ENCODE measurements at regions not wholly inside any gene's neighbourhood (a gene's known extent, or its start where the extent isn't known, plus 50 kb on each side); places are given as distances from the start of the nearest gene placed in this dataset.

DNA sequence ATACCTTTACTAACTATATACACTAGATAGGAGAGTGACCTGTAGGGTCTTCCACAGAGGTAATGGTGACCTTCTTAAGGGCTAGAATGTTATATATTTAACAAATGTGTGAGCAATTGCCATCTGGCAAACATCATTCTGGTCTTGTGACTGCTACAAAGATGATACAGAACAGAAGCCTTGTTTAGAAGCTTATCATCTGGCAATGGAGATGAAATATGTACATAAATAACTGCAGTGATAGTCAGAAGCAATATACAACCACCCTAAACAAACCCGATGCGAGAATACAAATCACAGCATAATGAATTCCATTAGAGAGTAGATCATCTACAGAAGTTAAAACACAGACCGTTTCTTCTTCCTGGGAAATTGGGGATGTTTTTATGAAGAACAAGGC is 952.7 kb upstream of the SLIT2 start:
- ATAC-seq (replicated peaks): no peak
- Mint-ChIP-seq H3K27me3 (no peaks in the 10 kb centered on the region), H3K36me3 (ENCODE audit: insufficient read depth) (no peaks in the 10 kb centered on the region)

DNA sequence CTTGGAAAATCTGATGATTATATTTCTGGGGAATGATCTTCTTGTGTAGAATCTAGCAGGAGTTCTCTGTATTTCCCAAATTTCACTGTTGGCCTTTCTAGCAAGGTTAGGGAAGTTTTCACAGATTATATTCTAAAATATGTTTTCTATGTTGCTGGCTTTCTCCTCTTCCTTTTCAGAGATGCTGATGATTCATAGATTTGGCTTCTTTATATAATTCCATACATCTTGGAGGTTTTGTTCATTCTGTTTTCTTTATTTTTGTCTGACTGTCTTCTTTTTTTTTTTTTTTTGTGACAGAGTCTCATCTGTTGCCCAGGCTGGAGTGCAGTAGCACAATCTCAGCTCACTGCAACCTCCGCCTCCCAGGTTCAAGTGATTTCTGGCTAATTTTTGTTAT is 957.9 kb upstream of the SLIT2 start:
- Mint-ChIP-seq H3K4me1 (ENCODE audit: low read depth in 2 of 2) (no peaks in the 10 kb centered on the region), H3K4me3 (no peak overlapping the region), H3K36me3 (ENCODE audit: insufficient read depth) (no peaks in the 10 kb centered on the region), H3K27ac (no peak overlapping the region), H3K27me3 (no peaks in the 10 kb centered on the region), H3K9me3 (peaks cover 9 to 38% of the 10 kb centered on the region in 2 donors)
- ATAC-seq (replicated peaks) (no peak), DNase-seq (no peak)

More for the DNA sequence above, 952.7 kb upstream of the SLIT2 start:
- H3K4me1 Mint-ChIP-seq (ENCODE audit: low read depth in 2 of 2): no peaks in the 10 kb centered on the region
- H3K4me3 Mint-ChIP-seq: no peak overlapping the region
- H3K27ac Mint-ChIP-seq: no peak overlapping the region
- H3K9me3 Mint-ChIP-seq: peaks cover 4 to 12% of the 10 kb centered on the region in 2 donors
- DNase-seq: no peak

- H3K4me1 Mint-ChIP-seq (ENCODE audit: low read depth in 2 of 2): no peaks in the 10 kb centered on the region
- no peaks in the 10 kb centered on the region for H3K36me3 Mint-ChIP-seq (ENCODE audit: insufficient read depth)
- ATAC-seq (replicated peaks) (no peak), DNase-seq (no peak)
- H3K27ac Mint-ChIP-seq: no peak overlapping the region
- peaks cover 9 to 38% of the 10 kb centered on the region in 2 donors for H3K9me3 Mint-ChIP-seq
- H3K4me3 Mint-ChIP-seq: no peak overlapping the region
- no peaks in the 10 kb centered on the region for H3K27me3 Mint-ChIP-seq
Measured at GRCh38 chr4:19293080-19293479, 958.6 kb upstream of the SLIT2 start.

DNA sequence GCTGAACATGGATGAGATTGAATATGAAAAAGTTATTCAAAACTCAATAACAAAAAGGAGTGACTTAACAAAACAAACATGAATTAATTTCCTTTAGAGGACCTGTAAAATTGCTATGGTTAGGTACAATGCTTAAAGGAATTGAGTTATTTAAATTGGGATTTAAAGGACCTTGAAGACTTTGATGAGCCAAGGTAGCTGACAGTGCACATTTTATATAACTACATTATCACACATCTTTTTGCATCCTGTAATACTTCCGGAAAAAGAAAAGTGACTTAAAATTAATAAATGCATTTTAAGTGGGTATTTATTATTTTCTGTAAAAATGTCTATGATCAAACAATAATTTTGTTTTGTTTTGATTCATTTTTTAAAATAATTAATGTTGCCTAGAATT is 964.8 kb upstream of the SLIT2 start:
- no peak overlapping the region for H3K27ac Mint-ChIP-seq
- DNase-seq: no peak
- H3K4me3 Mint-ChIP-seq: no peak overlapping the region
- ATAC-seq (replicated peaks): no peak
- no peaks in the 10 kb centered on the region for H3K4me1 Mint-ChIP-seq (ENCODE audit: low read depth in 2 of 2)
- no peaks in the 10 kb centered on the region for H3K27me3 Mint-ChIP-seq
- H3K36me3 Mint-ChIP-seq (ENCODE audit: insufficient read depth): no peaks in the 10 kb centered on the region
- H3K9me3 Mint-ChIP-seq: peaks cover 5 to 19% of the 10 kb centered on the region in 2 donors

- H3K4me3 Mint-ChIP-seq: no peak overlapping the region
- H3K36me3 Mint-ChIP-seq (ENCODE audit: insufficient read depth): no peaks in the 10 kb centered on the region
- H3K4me1 Mint-ChIP-seq (ENCODE audit: low read depth in 2 of 2): no peaks in the 10 kb centered on the region
- no peak for DNase-seq
- no peaks in the 10 kb centered on the region for H3K27me3 Mint-ChIP-seq
- no peak for ATAC-seq (replicated peaks)
- peaks cover 3 to 17% of the 10 kb centered on the region in 2 donors for H3K9me3 Mint-ChIP-seq
- no peak overlapping the region for H3K27ac Mint-ChIP-seq
Measured at GRCh38 chr4:19285146-19285545, 966.6 kb upstream of the SLIT2 start.

DNA sequence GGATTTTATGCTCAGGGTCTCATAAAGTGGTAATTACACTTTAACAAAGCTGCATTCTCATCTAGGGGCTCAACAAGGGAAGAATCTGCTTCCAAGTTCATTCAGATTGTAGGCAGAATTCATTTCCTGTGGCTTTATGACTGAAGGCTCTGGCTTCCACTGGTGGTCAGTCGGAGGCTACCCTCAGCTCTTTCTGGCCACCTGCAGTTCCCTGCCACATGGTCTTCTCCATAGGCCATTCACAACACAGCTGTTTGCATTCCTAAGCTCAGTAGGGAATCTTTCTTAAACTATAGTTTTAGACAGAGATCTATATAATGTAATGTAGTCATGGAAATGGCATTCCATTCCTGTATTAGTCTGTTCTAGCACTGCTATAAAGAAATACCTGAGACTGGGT is 973.0 kb upstream of the SLIT2 start:
- H3K27ac Mint-ChIP-seq: no peak overlapping the region
- peaks cover 9 to 31% of the 10 kb centered on the region in 2 donors for H3K9me3 Mint-ChIP-seq
- H3K27me3 Mint-ChIP-seq: no peaks in the 10 kb centered on the region
- ATAC-seq (replicated peaks): no peak
- no peaks in the 10 kb centered on the region for H3K4me1 Mint-ChIP-seq (ENCODE audit: low read depth in 2 of 2)
- H3K4me3 Mint-ChIP-seq: no peak overlapping the region
- no peak for DNase-seq
- no peaks in the 10 kb centered on the region for H3K36me3 Mint-ChIP-seq (ENCODE audit: insufficient read depth)

GRCh38 chr4:19266566-19266965 is 985.1 kb upstream of the SLIT2 start:
- no peaks in the 10 kb centered on the region for H3K36me3 Mint-ChIP-seq (ENCODE audit: insufficient read depth)
- DNase-seq (no peak), ATAC-seq (replicated peaks) (no peak)
- H3K4me3 Mint-ChIP-seq: no peak overlapping the region
- H3K27me3 Mint-ChIP-seq: no peaks in the 10 kb centered on the region
- no peaks in the 10 kb centered on the region for H3K4me1 Mint-ChIP-seq (ENCODE audit: low read depth in 2 of 2)
- peaks cover 6 to 20% of the 10 kb centered on the region in 2 donors for H3K9me3 Mint-ChIP-seq
- H3K27ac Mint-ChIP-seq: no peak overlapping the region

DNA sequence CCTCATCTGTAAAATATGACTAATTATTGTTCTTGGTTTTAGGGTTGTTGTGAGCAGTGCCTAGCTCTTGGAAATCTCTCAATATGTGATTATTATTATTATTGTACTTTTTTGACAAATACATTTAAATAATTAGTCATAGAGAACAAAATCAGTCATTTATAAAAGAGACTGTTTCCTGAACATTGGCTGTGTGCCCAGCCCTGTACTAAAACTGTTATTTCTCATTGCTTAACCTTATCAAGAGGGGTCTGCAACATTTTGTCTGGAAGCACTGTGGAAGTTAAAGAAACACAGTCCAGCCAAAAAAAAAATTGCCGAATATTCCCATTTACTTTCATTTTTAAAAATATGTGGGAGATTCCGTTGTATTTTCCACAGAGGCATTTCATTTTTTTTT is 989.2 kb upstream of the SLIT2 start:
- H3K36me3 Mint-ChIP-seq (ENCODE audit: insufficient read depth): no peaks in the 10 kb centered on the region

GRCh38 chr4:19260346-19260745 is 991.4 kb upstream of the SLIT2 start:
- no peak for ATAC-seq (replicated peaks)

More for the DNA sequence above, 989.2 kb upstream of the SLIT2 start:
- Mint-ChIP-seq H3K27me3 (no peaks in the 10 kb centered on the region), H3K9me3 (peaks cover 3 to 20% of the 10 kb centered on the region in 2 donors), H3K27ac (no peak overlapping the region), H3K4me1 (ENCODE audit: low read depth in 2 of 2) (no peaks in the 10 kb centered on the region), H3K4me3 (no peak overlapping the region)
- no peak for DNase-seq
- ATAC-seq (replicated peaks): no peak

DNA sequence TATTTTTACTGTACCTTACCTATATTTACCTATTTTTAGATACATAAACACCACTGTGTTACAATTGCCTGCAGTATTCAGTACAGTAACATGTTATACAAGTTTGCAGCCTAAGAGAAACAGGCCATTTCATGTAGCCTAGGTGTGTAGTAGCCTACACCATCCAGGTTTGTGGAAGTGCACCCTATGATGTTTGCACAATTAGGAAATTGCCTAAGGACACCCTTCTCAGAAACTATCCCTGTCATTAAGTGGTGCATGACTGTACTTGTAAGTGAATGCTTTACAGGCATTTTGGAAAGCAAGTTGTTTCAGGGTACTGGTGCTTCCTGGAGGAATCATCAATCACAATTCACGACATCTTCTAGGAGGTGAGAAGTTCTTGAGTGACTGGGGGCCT is 991.8 kb upstream of the SLIT2 start:
- no peak for DNase-seq
- ATAC-seq (replicated peaks): no peak
- Mint-ChIP-seq H3K9me3 (peaks cover 3 to 23% of the 10 kb centered on the region in 2 donors), H3K4me3 (no peak overlapping the region), H3K27ac (no peak overlapping the region), H3K4me1 (ENCODE audit: low read depth in 2 of 2) (no peaks in the 10 kb centered on the region), H3K27me3 (no peaks in the 10 kb centered on the region), H3K36me3 (ENCODE audit: insufficient read depth) (no peaks in the 10 kb centered on the region)

More at GRCh38 chr4:19260346-19260745, 991.4 kb upstream of the SLIT2 start:
- H3K27me3 Mint-ChIP-seq: no peaks in the 10 kb centered on the region
- H3K4me1 Mint-ChIP-seq (ENCODE audit: low read depth in 2 of 2): no peaks in the 10 kb centered on the region
- no peak for DNase-seq
- no peak overlapping the region for H3K27ac Mint-ChIP-seq
- no peak overlapping the region for H3K4me3 Mint-ChIP-seq
- no peaks in the 10 kb centered on the region for H3K36me3 Mint-ChIP-seq (ENCODE audit: insufficient read depth)
- H3K9me3 Mint-ChIP-seq: peaks cover under 1 to 21% of the 10 kb centered on the region in 2 donors

DNA sequence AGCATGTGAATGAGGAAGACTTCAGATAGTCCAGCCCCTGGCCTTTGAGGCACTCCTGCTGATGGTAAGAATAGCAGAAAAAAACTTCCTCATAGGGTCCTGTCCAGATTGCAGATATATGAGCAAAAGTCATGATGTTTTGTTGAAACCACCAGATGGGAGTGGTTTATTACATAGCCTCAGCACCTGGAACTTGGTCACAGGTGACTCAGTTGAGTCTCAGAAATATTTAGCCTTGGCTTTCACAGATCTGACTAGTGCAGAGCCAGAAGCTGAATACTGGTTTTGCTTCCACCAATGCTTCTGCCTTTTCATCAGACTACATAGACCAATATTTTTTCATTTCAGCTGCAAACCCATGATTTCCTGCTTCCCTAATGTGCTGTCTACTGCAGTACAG is 994.9 kb upstream of the SLIT2 start:
- H3K36me3 Mint-ChIP-seq (ENCODE audit: insufficient read depth): no peaks in the 10 kb centered on the region
- DNase-seq: no peak
- H3K9me3 Mint-ChIP-seq: peaks cover 5 to 16% of the 10 kb centered on the region in 2 donors
- H3K4me1 Mint-ChIP-seq (ENCODE audit: low read depth in 2 of 2): no peaks in the 10 kb centered on the region
- H3K27me3 Mint-ChIP-seq: no peaks in the 10 kb centered on the region
- H3K27ac Mint-ChIP-seq: no peak overlapping the region
- no peak overlapping the region for H3K4me3 Mint-ChIP-seq
- ATAC-seq (replicated peaks): no peak

DNA sequence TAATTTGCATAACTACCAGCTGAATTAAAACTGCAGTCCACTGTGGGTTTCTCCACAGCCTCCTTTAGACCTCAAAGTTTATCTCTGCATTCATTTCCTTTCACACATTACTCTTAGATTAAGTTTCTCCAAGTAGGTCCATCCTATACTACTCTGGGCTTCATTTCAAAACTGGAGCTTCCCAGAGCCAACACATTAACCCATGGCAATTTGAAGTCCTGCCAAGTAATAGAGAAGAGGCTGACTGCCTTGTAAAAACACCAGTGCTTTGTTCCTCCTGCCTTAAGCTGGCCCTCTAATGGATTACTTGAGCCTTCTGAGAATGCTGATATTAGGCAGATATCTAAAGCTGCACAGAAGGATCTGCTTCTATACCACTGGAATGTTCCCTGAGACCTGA is 997.2 kb upstream of the SLIT2 start:
- Mint-ChIP-seq H3K27me3 (no peaks in the 10 kb centered on the region), H3K4me1 (ENCODE audit: low read depth in 2 of 2) (no peaks in the 10 kb centered on the region), H3K27ac (no peak overlapping the region), H3K9me3 (peaks cover 5 to 16% of the 10 kb centered on the region in 2 donors), H3K4me3 (no peak overlapping the region), H3K36me3 (ENCODE audit: insufficient read depth) (no peaks in the 10 kb centered on the region)
- ATAC-seq (replicated peaks) (no peak), DNase-seq (no peak)

GRCh38 chr4:19248023-19248422 is 1003.7 kb upstream of the SLIT2 start:
- peaks cover 11 to 23% of the 10 kb centered on the region in 2 donors for H3K9me3 Mint-ChIP-seq
- ATAC-seq (replicated peaks): no peak
- H3K4me3 Mint-ChIP-seq: no peak overlapping the region

GRCh38 chr4:19241895-19242294 is 1009.8 kb upstream of the SLIT2 start:
- Mint-ChIP-seq H3K27me3 (no peaks in the 10 kb centered on the region), H3K4me3 (no peak overlapping the region), H3K27ac (no peak overlapping the region), H3K4me1 (ENCODE audit: low read depth in 2 of 2) (no peaks in the 10 kb centered on the region), H3K36me3 (ENCODE audit: insufficient read depth) (no peaks in the 10 kb centered on the region), H3K9me3 (peaks cover 11 to 16% of the 10 kb centered on the region in 2 donors)
- no peak for DNase-seq
- no peak for ATAC-seq (replicated peaks)

More at GRCh38 chr4:19248023-19248422, 1003.7 kb upstream of the SLIT2 start:
- no peak overlapping the region for H3K27ac Mint-ChIP-seq
- H3K36me3 Mint-ChIP-seq (ENCODE audit: insufficient read depth): no peaks in the 10 kb centered on the region
- DNase-seq: no peak
- no peaks in the 10 kb centered on the region for H3K4me1 Mint-ChIP-seq (ENCODE audit: low read depth in 2 of 2)
- H3K27me3 Mint-ChIP-seq: no peaks in the 10 kb centered on the region

GRCh38 chr4:19239565-19239964 is 1012.1 kb upstream of the SLIT2 start:
- DNase-seq (no peak), ATAC-seq (replicated peaks) (no peak)

More at GRCh38 chr4:19239565-19239964, 1012.1 kb upstream of the SLIT2 start:
- no peaks in the 10 kb centered on the region for H3K36me3 Mint-ChIP-seq (ENCODE audit: insufficient read depth)
- H3K27me3 Mint-ChIP-seq: no peaks in the 10 kb centered on the region
- no peak overlapping the region for H3K27ac Mint-ChIP-seq
- peaks cover 8 to 17% of the 10 kb centered on the region in 2 donors for H3K9me3 Mint-ChIP-seq
- H3K4me3 Mint-ChIP-seq: no peak overlapping the region
- no peaks in the 10 kb centered on the region for H3K4me1 Mint-ChIP-seq (ENCODE audit: low read depth in 2 of 2)

All from effector memory CD8-positive, alpha-beta T cell (primary cell).